ENCODE measurements at regions not wholly inside any gene's neighbourhood (a gene's known extent, or its start where the extent isn't known, plus 50 kb on each side); places are given as distances from the start of the nearest gene placed in this dataset.

DNA sequence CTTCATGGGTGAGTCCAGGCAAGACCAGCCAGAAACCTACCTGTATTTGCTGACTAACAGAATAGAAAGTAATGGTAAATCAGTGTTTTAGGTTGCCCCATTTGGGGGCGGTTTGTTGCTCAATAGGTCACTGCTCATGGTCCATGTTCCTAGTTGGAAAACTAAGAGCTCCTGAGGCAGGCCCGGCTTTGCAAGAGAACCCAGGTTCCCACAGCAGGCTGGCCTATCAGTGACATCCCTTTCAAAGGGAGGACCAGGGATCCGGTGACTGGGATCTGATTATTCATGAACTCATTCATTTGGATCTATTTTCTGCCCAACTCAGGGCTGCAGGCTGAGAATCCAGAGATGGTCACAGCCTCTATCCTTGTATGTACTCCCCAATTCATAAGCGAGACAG, 163.9 kb downstream of the WNT7A start:
- Histone ChIP-seq H3K4me1 (no peaks in the 10 kb centered on the region), H3K9me3 (no peaks in the 10 kb centered on the region), H3K4me3 (no peak overlapping the region), H3K27ac (no peak overlapping the region), H3K36me3 (no peaks in the 10 kb centered on the region), H3K27me3 (no peaks in the 10 kb centered on the region)
- intact Hi-C loops (cut with DNase I), result no loop called here
- DNase-seq, result peak in 1 of 6 donors; percentile 1
- no peak for FAIRE-seq
- no peak for ATAC-seq
- TF ChIP-seq, protein P1, sequence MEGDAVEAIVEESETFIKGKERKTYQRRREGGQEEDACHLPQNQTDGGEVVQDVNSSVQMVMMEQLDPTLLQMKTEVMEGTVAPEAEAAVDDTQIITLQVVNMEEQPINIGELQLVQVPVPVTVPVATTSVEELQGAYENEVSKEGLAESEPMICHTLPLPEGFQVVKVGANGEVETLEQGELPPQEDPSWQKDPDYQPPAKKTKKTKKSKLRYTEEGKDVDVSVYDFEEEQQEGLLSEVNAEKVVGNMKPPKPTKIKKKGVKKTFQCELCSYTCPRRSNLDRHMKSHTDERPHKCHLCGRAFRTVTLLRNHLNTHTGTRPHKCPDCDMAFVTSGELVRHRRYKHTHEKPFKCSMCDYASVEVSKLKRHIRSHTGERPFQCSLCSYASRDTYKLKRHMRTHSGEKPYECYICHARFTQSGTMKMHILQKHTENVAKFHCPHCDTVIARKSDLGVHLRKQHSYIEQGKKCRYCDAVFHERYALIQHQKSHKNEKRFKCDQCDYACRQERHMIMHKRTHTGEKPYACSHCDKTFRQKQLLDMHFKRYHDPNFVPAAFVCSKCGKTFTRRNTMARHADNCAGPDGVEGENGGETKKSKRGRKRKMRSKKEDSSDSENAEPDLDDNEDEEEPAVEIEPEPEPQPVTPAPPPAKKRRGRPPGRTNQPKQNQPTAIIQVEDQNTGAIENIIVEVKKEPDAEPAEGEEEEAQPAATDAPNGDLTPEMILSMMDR (IDR thresholded peaks at IDR 0.05), result no peak
- 87 to 95% methylated on average over 4 of the region's 4 CpGs for WGBS, 2 donors

DNA sequence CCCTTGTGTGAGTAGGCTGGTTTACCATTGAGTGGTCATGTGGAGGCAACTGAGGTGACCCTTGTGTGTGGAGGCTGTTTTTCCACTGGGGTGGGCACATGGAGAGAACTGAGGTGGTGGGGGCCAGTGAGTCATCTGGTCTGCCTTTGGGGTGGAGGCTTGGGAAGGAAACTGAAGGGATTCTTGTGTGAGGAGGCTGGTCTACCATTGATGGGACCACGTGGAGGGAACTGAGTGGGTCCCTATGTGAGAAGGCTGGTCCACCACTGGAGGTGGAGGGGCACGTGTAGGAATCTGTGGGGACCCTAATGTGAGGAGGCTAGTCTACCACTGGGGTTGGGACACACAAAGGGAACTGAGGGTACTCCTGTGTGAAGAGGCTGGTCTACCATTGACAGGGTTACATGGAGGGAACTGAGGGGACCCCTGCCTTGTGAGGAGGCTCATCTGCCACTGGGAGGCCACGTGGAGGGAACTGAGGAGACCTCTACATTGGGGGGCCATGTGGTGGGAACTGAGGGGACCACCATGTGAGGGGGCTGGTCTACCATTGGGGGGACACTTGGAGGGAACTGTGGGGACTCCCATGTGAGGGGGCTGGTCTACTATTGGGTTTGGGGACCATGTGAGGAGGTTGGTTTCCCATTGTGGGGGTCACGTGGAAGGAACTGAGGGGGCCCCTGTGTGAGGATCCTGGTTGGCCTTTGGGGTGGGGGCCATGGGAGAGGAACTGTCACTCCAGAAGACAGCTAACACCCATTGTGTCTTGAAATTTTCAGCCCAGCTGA, 164.5 kb downstream of the WNT7A start:
- no peak overlapping the region for H3K4me3 ChIP-seq
- ATAC-seq (no peak), FAIRE-seq (no peak), DNase-seq (peak in 1 of 6 donors; percentile 18)
- H3K4me1 ChIP-seq, result no peaks in the 10 kb centered on the region
- TF ChIP-seq, protein P1 (IDR thresholded peaks at IDR 0.05), result no peak
- no peaks in the 10 kb centered on the region for H3K9me3 ChIP-seq
- intact Hi-C loops (cut with DNase I), result no loop called here
- no peak overlapping the region for H3K27ac ChIP-seq
- 75 to 79% methylated on average over 4 of the region's 4 CpGs for WGBS, 2 donors
- H3K27me3 ChIP-seq, result no peaks in the 10 kb centered on the region
- H3K36me3 ChIP-seq, result no peaks in the 10 kb centered on the region

DNA sequence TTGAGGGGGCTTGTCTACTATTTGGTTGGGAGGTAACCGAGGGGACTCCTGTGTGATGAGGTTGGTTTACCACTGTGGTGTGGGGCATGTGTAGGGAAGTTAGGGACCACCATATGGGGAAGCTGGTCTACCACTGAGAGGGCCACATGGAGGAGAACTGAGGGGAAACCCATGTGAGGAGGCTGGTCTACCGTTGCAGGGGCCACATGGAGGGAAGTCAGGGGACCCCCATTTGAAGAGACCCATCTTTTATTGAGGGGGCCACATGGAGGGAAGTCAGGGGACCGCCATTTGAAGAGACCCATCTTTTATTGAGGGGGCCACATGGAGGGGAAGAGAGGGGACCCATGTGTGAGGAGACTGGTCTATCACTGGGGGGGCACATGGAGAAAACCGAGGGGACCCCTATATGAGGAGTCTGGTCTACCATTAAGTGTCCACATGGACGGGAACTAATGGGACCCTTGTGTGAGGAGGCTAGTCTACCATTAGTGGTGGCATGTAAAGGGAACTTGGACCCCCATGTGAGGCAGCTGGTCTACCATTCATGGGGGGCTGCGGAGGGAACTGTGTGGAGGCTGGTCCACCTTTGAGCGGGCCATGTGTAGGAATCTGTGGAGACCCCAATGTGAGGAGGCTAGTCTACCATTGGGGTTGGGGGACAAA, 165.5 kb downstream of the FBLN2 start:
- WGBS, 2 donors, result 84 to 85% methylated on average over 7 of the region's 7 CpGs

DNA sequence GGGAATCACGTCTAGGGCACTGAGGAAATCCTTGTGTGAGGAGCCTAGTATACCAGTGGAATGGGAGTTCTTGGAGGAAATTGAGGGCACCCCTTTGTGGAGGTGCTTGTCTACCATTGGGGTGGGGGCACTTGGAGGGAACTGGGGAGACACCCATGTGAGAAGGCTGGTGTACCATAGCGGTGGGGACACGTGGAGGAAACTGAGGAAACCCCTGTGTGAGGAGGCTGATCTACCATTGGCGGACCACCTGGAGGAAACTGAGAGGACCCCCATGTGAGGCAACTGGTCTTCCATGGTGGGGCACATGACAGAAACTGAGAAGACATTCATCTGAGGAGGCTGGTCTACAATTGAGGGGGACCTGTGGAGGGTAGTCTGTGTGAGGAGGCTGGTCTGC, 164.5 kb downstream of the FBLN2 start:
- 66 to 75% methylated on average over 4 of the region's 4 CpGs for WGBS, 2 donors
- no peak overlapping the region for H3K27ac ChIP-seq
- intact Hi-C loops (cut with DNase I), result no loop called here
- FAIRE-seq (no peak), ATAC-seq (no peak), DNase-seq (peak in 1 of 6 donors; percentile 15)
- H3K36me3 ChIP-seq, result no peaks in the 10 kb centered on the region
- H3K9me3 ChIP-seq, result no peaks in the 10 kb centered on the region
- H3K4me3 ChIP-seq, result no peak overlapping the region
- TF ChIP-seq, protein P1 (IDR thresholded peaks at IDR 0.05), result no peak
- no peaks in the 10 kb centered on the region for H3K4me1 ChIP-seq
- no peaks in the 10 kb centered on the region for H3K27me3 ChIP-seq

More for the DNA sequence above, 165.5 kb downstream of the FBLN2 start:
- Histone ChIP-seq H3K4me3 (no peak overlapping the region), H3K36me3 (no peaks in the 10 kb centered on the region), H3K4me1 (no peaks in the 10 kb centered on the region), H3K27me3 (no peaks in the 10 kb centered on the region), H3K27ac (no peak overlapping the region), H3K9me3 (no peaks in the 10 kb centered on the region)
- DNase-seq, result peak in 1 of 6 donors; percentile 9
- no peak for ATAC-seq
- TF ChIP-seq, protein P1 (IDR thresholded peaks at IDR 0.05), result no peak
- intact Hi-C loops (cut with DNase I), result no loop called here
- FAIRE-seq, result no peak
